SHP77 (cell line): ENCODE measurements at regions not wholly inside any gene's neighbourhood (a gene's known extent, or its start where the extent isn't known, plus 50 kb on each side); places are given as distances from the start of the nearest gene placed in this dataset.

Source experiments
- DNase-seq, 2 experiments: peaks; one replicate each; lab custom pipeline; 2025; lab: John Stamatoyannopoulos, UW

GRCh38 chr9:87245271-87245670 lies 252.4 kb upstream of the DAPK1 start:
- no peak for DNase-seq

DNA sequence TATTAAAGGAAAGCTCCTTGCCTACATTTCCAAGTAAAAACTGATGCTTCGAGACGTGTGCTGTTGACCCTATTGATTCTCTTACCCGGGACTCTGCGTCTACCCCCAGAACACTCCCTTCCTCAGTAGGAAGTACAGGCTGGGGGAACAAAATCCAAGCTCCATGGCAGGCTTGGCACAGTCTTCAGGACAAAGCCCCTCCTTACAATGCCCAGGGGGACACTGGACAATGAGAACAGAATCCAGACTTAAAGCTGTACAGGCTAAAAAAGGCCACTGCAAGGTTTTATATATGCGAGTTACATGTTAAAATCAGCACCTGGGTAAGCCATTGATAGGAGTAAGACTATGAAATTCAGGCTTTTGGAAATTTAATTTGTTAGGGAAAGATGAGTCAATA lies 250.6 kb upstream of the DAPK1 start:
- DNase-seq, result no peak

DNA sequence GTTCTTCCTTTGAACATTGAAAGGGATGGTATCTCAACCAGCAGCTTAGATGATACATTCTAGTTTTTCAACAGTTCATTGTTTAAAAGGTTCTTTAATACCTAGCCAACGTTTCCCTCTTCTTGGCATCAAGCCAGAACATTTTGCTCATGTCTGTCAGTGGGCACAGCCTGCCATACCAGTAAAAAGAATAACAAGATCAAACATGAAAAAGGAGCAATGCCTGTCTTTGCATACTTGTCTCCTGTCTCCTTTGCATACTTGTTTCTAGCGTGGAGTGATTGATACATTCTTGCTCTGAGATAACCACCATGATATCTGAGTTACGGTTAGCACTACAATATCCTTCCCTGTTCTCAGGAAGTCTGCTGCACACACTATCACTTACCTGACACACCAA lies 248.6 kb upstream of the DAPK1 start:
- no peak for DNase-seq

- DNase-seq, result no peak
Observed at GRCh38 chr9:87250205-87250604, 247.5 kb upstream of the DAPK1 start.

DNA sequence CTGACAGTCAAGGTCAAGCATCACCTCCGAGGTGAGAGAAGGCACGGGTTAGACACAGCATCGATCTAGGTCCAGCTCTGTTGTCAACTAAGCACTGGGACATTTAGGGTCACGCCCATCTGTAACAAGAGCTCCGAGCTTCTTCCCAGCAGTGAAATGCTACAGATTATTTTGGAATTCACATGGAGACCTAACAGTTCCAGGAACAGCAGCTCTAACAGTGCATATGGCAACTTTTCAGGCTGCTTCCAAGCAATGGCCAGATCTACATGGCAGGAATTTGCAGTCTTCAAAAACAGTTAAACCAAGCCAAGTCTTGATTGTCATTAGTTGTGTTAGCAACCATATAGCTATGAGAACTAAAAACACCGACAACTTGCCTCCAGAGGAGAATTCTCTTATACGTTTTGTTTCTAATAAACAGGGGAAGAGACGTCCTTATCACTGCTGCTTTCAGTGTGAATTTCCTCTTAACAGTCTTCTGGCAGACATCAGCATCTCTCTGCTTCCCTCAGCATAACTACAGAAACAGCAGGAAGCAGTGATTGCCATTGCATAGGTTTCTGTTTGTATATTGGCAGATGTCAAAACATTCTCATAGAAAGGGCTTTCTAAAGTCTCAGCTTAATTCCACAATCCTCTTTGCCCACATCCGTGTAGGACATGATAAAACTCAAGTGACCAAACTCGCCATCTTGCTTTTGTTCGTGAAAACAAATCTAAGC lies 242.1 kb upstream of the DAPK1 start:
- DNase-seq, result no peak

GRCh38 chr9:87256973-87257372 lies 240.7 kb upstream of the DAPK1 start:
- DNase-seq, result no peak

DNA sequence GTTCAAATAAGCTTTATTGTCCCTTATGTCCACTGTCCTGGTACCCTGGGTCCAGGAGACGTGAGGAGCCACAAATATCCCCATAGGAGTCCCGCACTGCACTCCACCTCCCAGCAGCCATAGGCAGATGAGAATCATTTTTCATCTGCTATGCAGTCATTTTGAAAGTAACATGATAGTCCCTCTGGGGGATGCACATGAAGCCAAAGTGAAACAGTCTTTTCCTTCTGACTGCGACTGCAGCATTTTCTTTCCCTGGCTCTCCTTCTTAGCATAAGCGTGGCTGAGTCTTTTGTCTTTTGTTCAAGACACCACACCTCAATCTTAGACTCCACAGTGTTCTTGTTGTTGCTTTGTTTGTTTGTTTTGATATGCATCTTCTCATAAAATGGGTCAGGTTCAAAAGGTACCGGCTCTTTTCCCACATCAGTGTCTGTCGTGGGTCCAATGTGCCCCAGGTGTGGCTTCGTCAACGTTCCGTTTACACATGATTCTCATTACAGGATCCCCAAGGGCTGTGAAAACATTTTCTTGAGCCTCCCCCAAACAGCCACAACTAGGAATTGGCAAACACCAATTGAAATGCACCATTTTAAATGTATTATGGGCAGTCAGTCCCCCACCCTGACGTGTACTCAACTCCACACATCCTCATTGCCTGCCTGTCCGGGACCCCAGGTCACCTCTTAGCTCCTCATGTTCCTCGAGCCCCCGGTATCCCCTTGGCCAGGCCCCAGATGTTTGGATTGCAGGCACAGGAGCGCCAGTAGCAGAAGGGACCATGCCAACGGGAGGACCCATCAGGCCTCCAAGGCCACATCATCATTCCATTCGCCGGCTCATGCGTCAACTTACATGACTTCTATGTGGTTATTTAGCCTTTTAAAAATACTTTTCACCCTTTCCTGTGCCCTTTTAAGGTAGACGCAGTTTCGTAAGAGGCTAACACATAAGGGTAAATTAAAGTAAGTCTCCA lies 237.8 kb upstream of the DAPK1 start:
- no peak for DNase-seq

- no peak for DNase-seq
Observed at GRCh38 chr9:87263291-87263690, 234.4 kb upstream of the DAPK1 start.

- DNase-seq, result no peak
Observed at GRCh38 chr9:87266697-87267096, 231.0 kb upstream of the DAPK1 start.

DNA sequence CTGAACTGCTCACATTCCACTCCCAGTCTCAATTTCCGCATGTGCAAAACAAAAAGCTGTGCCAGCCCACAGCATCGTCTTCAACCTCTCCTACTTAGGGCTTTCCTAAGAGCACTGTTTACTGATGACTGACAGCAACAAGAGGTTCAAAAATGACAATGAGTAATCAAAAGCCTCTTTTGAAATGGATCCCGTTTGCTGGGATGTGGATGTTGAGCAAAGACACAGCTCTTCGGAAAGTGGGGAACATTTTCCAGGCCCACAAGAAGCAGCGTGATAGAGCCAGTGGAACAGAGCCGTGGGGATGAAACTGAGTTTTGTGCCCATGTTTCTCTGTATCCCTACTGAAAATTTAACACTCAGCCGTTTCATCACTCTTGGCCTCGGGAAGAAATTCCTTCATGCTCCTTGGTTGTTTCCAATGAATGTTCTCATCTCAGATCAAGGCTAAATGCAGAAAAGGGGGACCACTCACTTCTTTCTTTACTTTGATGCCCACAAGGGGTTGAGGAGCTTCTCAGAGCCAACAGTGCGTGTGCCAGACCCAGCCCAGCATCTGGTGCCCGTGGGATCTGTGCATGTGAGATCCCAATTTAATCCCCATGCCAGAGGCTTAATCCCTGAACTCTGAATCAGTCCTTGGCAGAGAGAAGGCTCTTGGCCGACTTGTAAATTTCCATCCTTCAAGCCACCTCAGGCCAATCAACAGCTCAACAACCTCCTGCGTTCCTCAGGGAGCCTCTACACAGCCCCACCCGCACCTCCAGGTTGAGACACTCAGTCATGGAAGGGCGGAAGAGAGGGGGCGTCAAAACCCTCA lies 230.2 kb upstream of the DAPK1 start:
- DNase-seq, result no peak

- no peak for DNase-seq
Observed at GRCh38 chr9:87269296-87270176, 228.1 kb upstream of the DAPK1 start.

GRCh38 chr9:87270221-87270847 lies 227.3 kb upstream of the DAPK1 start:
- DNase-seq, result no peak

GRCh38 chr9:87270848-87271234 lies 226.8 kb upstream of the DAPK1 start:
- no peak for DNase-seq

DNA sequence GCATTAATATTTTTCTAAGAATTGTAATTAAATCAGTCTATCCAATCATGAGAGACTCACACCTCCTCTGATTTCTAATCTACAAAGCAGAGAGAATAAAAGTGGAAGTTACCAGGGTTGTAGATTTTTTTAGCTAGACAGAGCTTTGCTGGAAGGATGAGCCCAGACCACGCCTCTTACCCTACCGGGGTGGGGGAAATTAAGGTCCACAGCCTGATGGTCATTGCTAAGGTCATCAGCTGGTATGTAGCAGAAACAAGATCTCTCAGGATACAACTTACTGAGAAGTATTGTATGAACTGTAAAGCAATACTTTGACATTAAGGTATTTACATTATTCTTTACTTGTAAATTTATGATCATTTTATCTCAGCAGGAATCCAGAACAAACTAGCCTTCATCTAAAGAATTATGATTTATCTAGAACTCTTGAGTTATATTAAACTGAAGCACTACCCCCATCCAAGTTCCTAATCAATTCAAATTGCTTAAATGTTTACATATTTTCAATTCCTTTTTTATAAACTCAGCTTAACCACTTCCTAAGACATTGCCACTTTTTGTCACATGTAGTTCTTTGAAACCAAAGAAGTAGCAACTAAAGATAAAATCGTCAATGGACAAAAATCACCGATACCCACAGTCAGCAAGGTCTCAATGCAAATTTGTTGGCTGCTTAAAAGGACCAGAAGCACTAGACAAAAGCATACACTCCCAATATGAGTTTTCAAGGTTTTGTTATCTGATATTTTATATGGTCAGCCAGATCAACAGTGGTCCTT lies 225.8 kb upstream of the DAPK1 start:
- no peak for DNase-seq

- no peak for DNase-seq
Observed at GRCh38 chr9:87275047-87275725, 222.5 kb upstream of the DAPK1 start.

GRCh38 chr9:87276327-87276841 lies 221.3 kb upstream of the DAPK1 start:
- no peak for DNase-seq

DNA sequence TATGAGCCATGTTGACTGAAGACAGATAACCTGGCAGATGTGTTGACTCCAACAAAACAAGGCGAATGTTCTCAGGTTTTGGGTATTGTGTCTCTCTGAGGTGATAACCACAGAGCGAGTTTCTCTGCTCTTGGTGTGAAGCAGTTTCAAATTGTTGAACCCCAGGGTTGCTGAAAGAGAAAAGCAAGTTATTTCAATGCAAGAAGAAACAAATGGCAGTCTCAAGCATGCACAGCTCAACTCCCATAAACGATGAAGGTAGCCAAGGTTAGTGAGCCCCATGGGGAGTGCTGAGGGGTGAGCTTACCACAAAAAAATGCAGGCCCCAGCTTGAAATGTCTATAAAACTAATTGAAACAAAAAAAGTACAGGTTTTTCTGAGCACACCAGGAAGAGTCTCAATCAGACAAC lies 220.8 kb upstream of the DAPK1 start:
- DNase-seq, result no peak

- no peak for DNase-seq
Observed at GRCh38 chr9:87277346-87277745, 220.3 kb upstream of the DAPK1 start.
